22Rv1 (cell line): ENCODE measurements at regions not wholly inside any gene's neighbourhood (a gene's known extent, or its start where the extent isn't known, plus 50 kb on each side); places are given as distances from the start of the nearest gene placed in this dataset.

Experiments used
- H3K27ac ChIP-seq: fragments of 450-650 bp; 2 replicates; pipeline ENCODE4 v1.5.1; 2017
- CTCF ChIP-seq: fragments of 450-650 bp; IDR thresholded peaks from 2 replicates; pipeline ENCODE4 v1.5.1; 2017; ENCODE audit warnings: mild to moderate bottlenecking
- ZFX ChIP-seq: fragments of 450-650 bp; IDR thresholded peaks from 2 replicates; pipeline ENCODE4 v1.6.1; 2017; ENCODE audit warnings: antibody characterized with exemption, borderline replicate concordance

GRCh38 chr17:72311004-72311403 is 190.2 kb downstream of the SOX9 start:
- TF ChIP-seq CTCF (no peak), ZFX (no peak)
- no peak overlapping the region for H3K27ac ChIP-seq

GRCh38 chr17:72315122-72315913 is 194.5 kb downstream of the SOX9 start:
- no peak for TF ChIP-seq CTCF
- TF ChIP-seq ZFX = no peak
- H3K27ac ChIP-seq = no peak overlapping the region

- TF ChIP-seq CTCF = no peak
- TF ChIP-seq ZFX = no peak
- H3K27ac ChIP-seq = no peak overlapping the region
Measured at GRCh38 chr17:72318131-72318530, 197.3 kb downstream of the SOX9 start.

- TF ChIP-seq ZFX (no peak), CTCF (no peak)
- H3K27ac ChIP-seq = no peak overlapping the region
Measured at GRCh38 chr17:72321896-72322295, 201.1 kb downstream of the SOX9 start.

- no peak overlapping the region for H3K27ac ChIP-seq
- TF ChIP-seq CTCF (no peak), ZFX (no peak)
Measured at GRCh38 chr17:72332367-72332766, 211.5 kb downstream of the SOX9 start.

- H3K27ac ChIP-seq = no peak overlapping the region
- TF ChIP-seq CTCF (no peak), ZFX (no peak)
Measured at GRCh38 chr17:72333570-72333969, 212.8 kb downstream of the SOX9 start.

- no peak for TF ChIP-seq CTCF
- TF ChIP-seq ZFX = no peak
- H3K27ac ChIP-seq = no peak overlapping the region
Measured at GRCh38 chr17:72334205-72334604, 213.4 kb downstream of the SOX9 start.
